NB4 (cell line): ENCODE measurements at regions not wholly inside any gene's neighbourhood (a gene's known extent, or its start where the extent isn't known, plus 50 kb on each side); places are given as distances from the start of the nearest gene placed in this dataset.

Experiments used
- CTCF ChIP-seq: IDR thresholded peaks from one replicate; pipeline ENCODE4 v1.5.1; 2012; ENCODE audit warnings: low read depth, low read length
- MAX ChIP-seq: IDR thresholded peaks from 2 replicates; pipeline ENCODE4 v1.6.1; 2011; ENCODE audit warnings: low read depth, low read length
- POLR2A ChIP-seq: IDR thresholded peaks from 2 replicates; pipeline ENCODE4 v1.6.1; 2011; ENCODE audit warnings: mild to moderate bottlenecking; ENCODE audit not compliant: insufficient read length; ENCODE audit errors: extremely low read depth

GRCh38 chr6:50520326-50521266 lies 192.7 kb upstream of the TFAP2D start:
- TF ChIP-seq CTCF (no peak), POLR2A (no peak), MAX (no peak)
